ENCODE measurements at regions not wholly inside any gene's neighbourhood (a gene's known extent, or its start where the extent isn't known, plus 50 kb on each side); places are given as distances from the start of the nearest gene placed in this dataset.

DNA sequence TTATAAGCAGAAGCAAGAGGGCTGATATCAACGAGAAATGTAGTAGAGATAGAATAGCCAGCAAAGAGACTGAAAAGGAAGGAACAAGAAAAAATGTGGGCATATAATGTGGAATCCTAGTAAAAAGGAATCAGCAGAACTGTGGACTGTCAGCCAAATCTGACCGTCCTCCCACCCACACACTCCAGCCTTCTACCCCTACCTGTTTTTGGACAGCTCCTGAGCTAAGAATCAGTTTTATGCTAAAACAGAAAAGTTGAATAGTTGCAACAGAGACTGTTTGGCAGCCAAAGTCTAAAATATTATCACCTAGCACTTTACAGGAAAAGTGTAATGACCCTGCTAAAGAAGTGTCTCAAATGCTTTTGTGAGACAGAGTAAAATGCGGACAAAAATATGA, 533.3 kb upstream of the CXADR start:
- no peaks in the 10 kb centered on the region for H3K27me3 ChIP-seq (ENCODE audit: control insufficient read depth, insufficient read depth, low read length)
- intact Hi-C loops (cut with DNase I), result no loop called here
- TF ChIP-seq, protein P1, sequence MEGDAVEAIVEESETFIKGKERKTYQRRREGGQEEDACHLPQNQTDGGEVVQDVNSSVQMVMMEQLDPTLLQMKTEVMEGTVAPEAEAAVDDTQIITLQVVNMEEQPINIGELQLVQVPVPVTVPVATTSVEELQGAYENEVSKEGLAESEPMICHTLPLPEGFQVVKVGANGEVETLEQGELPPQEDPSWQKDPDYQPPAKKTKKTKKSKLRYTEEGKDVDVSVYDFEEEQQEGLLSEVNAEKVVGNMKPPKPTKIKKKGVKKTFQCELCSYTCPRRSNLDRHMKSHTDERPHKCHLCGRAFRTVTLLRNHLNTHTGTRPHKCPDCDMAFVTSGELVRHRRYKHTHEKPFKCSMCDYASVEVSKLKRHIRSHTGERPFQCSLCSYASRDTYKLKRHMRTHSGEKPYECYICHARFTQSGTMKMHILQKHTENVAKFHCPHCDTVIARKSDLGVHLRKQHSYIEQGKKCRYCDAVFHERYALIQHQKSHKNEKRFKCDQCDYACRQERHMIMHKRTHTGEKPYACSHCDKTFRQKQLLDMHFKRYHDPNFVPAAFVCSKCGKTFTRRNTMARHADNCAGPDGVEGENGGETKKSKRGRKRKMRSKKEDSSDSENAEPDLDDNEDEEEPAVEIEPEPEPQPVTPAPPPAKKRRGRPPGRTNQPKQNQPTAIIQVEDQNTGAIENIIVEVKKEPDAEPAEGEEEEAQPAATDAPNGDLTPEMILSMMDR (IDR thresholded peaks at IDR 0.05; ENCODE audit: borderline replicate concordance, extremely low read depth, insufficient read depth), result no peak
- FAIRE-seq (no peak), DNase-seq (no peak)
- H3K9ac ChIP-seq (ENCODE audit: low read length in 3 of 3), result no peak overlapping the region
- H3K36me3 ChIP-seq (ENCODE audit: control insufficient read depth in 2 of 3, insufficient read depth in 3 of 3, low read length in 3 of 3), result no peaks in the 10 kb centered on the region
- H3K27ac ChIP-seq (ENCODE audit: low read depth in 2 of 2, low read length in 2 of 2), result no peak overlapping the region
- no peaks in the 10 kb centered on the region for H3K9me3 ChIP-seq (ENCODE audit: control insufficient read depth in 2 of 3, insufficient read depth in 1 of 3, low read length in 3 of 3)
- H3K4me1 ChIP-seq (ENCODE audit: control insufficient read depth in 2 of 3, insufficient read depth in 2 of 3, low read depth in 1 of 3, low read length in 3 of 3), result no peaks in the 10 kb centered on the region
- no peak overlapping the region for H3K4me3 ChIP-seq (ENCODE audit: low read length in 3 of 3)

DNA sequence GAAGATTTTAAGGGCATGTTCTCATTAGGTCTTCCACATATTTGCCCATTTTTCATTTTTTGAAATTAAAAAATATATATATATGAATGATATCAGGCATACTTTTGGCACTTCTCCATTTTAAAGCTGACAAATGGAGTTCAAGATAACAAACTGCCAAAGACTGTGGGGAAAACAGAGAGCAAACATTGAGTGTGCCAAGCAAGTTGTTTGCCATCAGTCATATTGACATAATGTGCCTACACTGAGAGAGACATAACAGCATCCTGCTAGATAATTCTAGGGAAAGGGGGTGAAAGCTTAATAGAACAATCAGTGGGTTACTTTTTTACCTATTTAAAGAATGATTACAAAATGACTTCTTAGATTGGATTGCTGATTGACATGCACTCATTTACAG, 529.4 kb upstream of the CXADR start:
- Histone ChIP-seq H3K4me1 (ENCODE audit: control insufficient read depth in 2 of 3, insufficient read depth in 2 of 3, low read depth in 1 of 3, low read length in 3 of 3) (no peaks in the 10 kb centered on the region), H3K27ac (ENCODE audit: low read depth in 2 of 2, low read length in 2 of 2) (no peak overlapping the region), H3K9me3 (ENCODE audit: control insufficient read depth in 2 of 3, insufficient read depth in 1 of 3, low read length in 3 of 3) (no peaks in the 10 kb centered on the region), H3K4me3 (ENCODE audit: low read length in 3 of 3) (no peak overlapping the region), H3K36me3 (ENCODE audit: control insufficient read depth in 2 of 3, insufficient read depth in 3 of 3, low read length in 3 of 3) (no peaks in the 10 kb centered on the region), H3K9ac (ENCODE audit: low read length in 3 of 3) (no peak overlapping the region), H3K27me3 (ENCODE audit: control insufficient read depth, insufficient read depth, low read length) (no peaks in the 10 kb centered on the region)
- intact Hi-C loops (cut with DNase I), result no loop called here
- DNase-seq (no peak), FAIRE-seq (no peak)
- TF ChIP-seq, protein P1 (IDR thresholded peaks at IDR 0.05; ENCODE audit: borderline replicate concordance, extremely low read depth, insufficient read depth), result no peak

DNA sequence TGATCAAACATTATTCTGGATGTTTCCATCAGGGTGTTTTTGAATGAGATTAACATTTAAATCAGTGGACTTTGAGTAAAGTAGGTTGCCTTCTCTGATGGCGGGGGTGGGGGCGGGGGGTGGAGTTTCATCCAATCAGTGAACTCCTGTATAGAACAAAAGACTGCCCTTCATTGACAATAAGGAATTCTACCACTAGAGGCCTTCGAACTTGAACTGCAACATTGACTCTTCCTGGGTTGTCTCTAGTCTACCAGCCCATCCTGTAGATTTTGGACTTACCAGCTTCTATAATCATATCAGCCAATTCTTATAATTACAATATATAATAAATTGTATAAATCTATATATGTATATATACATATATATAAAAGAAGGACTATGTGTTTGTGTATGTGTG, 520.4 kb upstream of the CXADR start:
- H3K36me3 ChIP-seq (ENCODE audit: control insufficient read depth in 2 of 3, insufficient read depth in 3 of 3, low read length in 3 of 3), result no peaks in the 10 kb centered on the region
- no peaks in the 10 kb centered on the region for H3K9me3 ChIP-seq (ENCODE audit: control insufficient read depth in 2 of 3, insufficient read depth in 1 of 3, low read length in 3 of 3)
- no peak overlapping the region for H3K9ac ChIP-seq (ENCODE audit: low read length in 3 of 3)
- TF ChIP-seq, protein P1 (IDR thresholded peaks at IDR 0.05; ENCODE audit: borderline replicate concordance, extremely low read depth, insufficient read depth), result no peak
- H3K4me3 ChIP-seq (ENCODE audit: low read length in 3 of 3), result no peak overlapping the region
- H3K4me1 ChIP-seq (ENCODE audit: control insufficient read depth in 2 of 3, insufficient read depth in 2 of 3, low read depth in 1 of 3, low read length in 3 of 3), result no peaks in the 10 kb centered on the region
- DNase-seq (no peak), FAIRE-seq (no peak)
- intact Hi-C loops (cut with DNase I), result no loop called here
- H3K27me3 ChIP-seq (ENCODE audit: control insufficient read depth, insufficient read depth, low read length), result no peaks in the 10 kb centered on the region
- H3K27ac ChIP-seq (ENCODE audit: low read depth in 2 of 2, low read length in 2 of 2), result no peak overlapping the region

DNA sequence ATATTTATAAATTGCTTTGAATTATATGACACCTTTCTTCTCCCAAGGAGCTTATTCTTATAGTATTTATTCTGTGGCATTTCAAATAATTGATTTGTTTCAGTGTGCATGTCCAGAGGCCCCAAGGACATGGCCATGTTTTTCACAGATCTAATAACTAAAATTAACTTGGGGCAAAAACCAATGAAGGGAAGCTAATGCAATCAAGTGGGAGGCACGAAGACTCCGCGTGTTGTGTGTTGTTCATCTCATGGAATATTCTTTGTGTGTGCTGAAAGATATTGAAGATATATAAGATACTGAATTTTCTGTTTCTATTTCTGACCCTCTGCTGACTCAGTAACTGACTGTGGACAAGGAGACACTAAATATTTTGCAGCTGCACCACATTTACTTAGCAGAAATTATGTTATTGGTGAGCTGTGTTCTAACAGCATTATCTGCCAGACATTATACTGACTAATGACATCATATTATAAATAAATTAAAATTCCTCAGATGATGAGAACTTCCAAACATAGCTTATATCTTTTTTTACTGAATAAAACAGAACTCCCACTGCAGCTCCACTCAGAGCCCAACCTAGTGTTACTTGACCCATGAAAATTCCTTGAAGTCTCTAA, 519.3 kb upstream of the CXADR start:
- Histone ChIP-seq H3K27me3 (ENCODE audit: control insufficient read depth, insufficient read depth, low read length) (no peaks in the 10 kb centered on the region), H3K27ac (ENCODE audit: low read depth in 2 of 2, low read length in 2 of 2) (no peak overlapping the region), H3K4me3 (ENCODE audit: low read length in 3 of 3) (no peak overlapping the region), H3K9ac (ENCODE audit: low read length in 3 of 3) (no peak overlapping the region), H3K36me3 (ENCODE audit: control insufficient read depth in 2 of 3, insufficient read depth in 3 of 3, low read length in 3 of 3) (no peaks in the 10 kb centered on the region), H3K4me1 (ENCODE audit: control insufficient read depth in 2 of 3, insufficient read depth in 2 of 3, low read depth in 1 of 3, low read length in 3 of 3) (no peaks in the 10 kb centered on the region), H3K9me3 (ENCODE audit: control insufficient read depth in 2 of 3, insufficient read depth in 1 of 3, low read length in 3 of 3) (no peaks in the 10 kb centered on the region)
- no peak for FAIRE-seq
- TF ChIP-seq, protein P1 (IDR thresholded peaks at IDR 0.05; ENCODE audit: borderline replicate concordance, extremely low read depth, insufficient read depth), result no peak
- DNase-seq, result no peak
- intact Hi-C loops (cut with DNase I), result no loop called here
